ENCODE measurements at regions not wholly inside any gene's neighbourhood (a gene's known extent, or its start where the extent isn't known, plus 50 kb on each side); places are given as distances from the start of the nearest gene placed in this dataset.

- no peak for DNase-seq (ENCODE audit: low read depth)
- no peak overlapping the region for H3K4me3 ChIP-seq (ENCODE audit: low read depth, low read length)
- TF ChIP-seq CTCF (IDR thresholded peaks at IDR 0.05; ENCODE audit: insufficient read depth, low read depth, low read length, missing control alignments) = no peak
Measured at GRCh38 chr9:85347541-85347940, 394.2 kb downstream of the AGTPBP1 start.

- no peak for TF ChIP-seq CTCF (IDR thresholded peaks at IDR 0.05; ENCODE audit: insufficient read depth, low read depth, low read length, missing control alignments)
- H3K4me3 ChIP-seq (ENCODE audit: low read depth, low read length) = no peak overlapping the region
- no peak for DNase-seq (ENCODE audit: low read depth)
Measured at GRCh38 chr9:85344901-85345300, 396.9 kb downstream of the AGTPBP1 start.

GRCh38 chr9:85339338-85339737, 402.4 kb downstream of the AGTPBP1 start:
- H3K4me3 ChIP-seq (ENCODE audit: low read depth, low read length) = no peak overlapping the region
- no peak for DNase-seq (ENCODE audit: low read depth)
- TF ChIP-seq CTCF (IDR thresholded peaks at IDR 0.05; ENCODE audit: insufficient read depth, low read depth, low read length, missing control alignments) = no peak

- TF ChIP-seq CTCF (IDR thresholded peaks at IDR 0.05; ENCODE audit: insufficient read depth, low read depth, low read length, missing control alignments) = no peak
- DNase-seq (ENCODE audit: low read depth) = no peak
- H3K4me3 ChIP-seq (ENCODE audit: low read depth, low read length) = no peak overlapping the region
Measured at GRCh38 chr9:85334228-85334627, 407.5 kb downstream of the AGTPBP1 start.

GRCh38 chr9:85332487-85332886, 409.3 kb downstream of the AGTPBP1 start:
- DNase-seq (ENCODE audit: low read depth) = peak; percentile 33
- no peak overlapping the region for H3K4me3 ChIP-seq (ENCODE audit: low read depth, low read length)
- TF ChIP-seq CTCF (IDR thresholded peaks at IDR 0.05; ENCODE audit: insufficient read depth, low read depth, low read length, missing control alignments) = peak; percentile 28

- H3K4me3 ChIP-seq (ENCODE audit: low read depth, low read length) = no peak overlapping the region
- TF ChIP-seq CTCF (IDR thresholded peaks at IDR 0.05; ENCODE audit: insufficient read depth, low read depth, low read length, missing control alignments) = no peak
- DNase-seq (ENCODE audit: low read depth) = no peak
Measured at GRCh38 chr9:85331626-85332025, 410.1 kb downstream of the AGTPBP1 start.

- no peak for DNase-seq (ENCODE audit: low read depth)
- no peak overlapping the region for H3K4me3 ChIP-seq (ENCODE audit: low read depth, low read length)
- TF ChIP-seq CTCF (IDR thresholded peaks at IDR 0.05; ENCODE audit: insufficient read depth, low read depth, low read length, missing control alignments) = no peak
Measured at GRCh38 chr9:85322592-85322991, 419.2 kb downstream of the AGTPBP1 start.

Measured in GM12865 (cell line).